ENCODE measurements at regions not wholly inside any gene's neighbourhood (a gene's known extent, or its start where the extent isn't known, plus 50 kb on each side); places are given as distances from the start of the nearest gene placed in this dataset.

DNA sequence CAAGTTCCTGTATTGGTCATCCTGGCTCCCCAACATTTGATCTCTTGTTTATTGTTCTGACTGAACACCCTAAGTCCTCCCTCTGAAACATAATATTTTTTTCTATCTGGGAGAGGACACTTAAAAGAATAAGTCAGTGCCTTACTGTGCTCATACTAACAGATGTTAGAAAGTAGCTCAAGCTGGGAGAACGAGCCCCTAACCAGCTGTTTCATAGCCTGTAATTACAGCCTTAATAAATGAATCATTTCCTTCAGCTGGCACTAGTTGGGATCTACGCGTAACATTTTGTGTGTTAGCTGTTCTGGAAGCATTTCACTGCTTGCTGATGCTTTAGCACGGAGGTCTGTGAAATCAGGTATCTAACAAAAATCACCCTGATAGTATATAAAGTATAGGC, 345.9 kb upstream of the RIOK2 start:
- ATAC-seq (no peak), DNase-seq (no peak)
- H3K36me3 ChIP-seq, result no peaks in the 10 kb centered on the region
- no peak overlapping the region for H3K4me3 ChIP-seq
- H3K27me3 ChIP-seq (ENCODE audit: low read depth), result no peaks in the 10 kb centered on the region
- H3K27ac ChIP-seq, result no peak overlapping the region
- H3K9me3 ChIP-seq, result no peaks in the 10 kb centered on the region
- intact Hi-C loops (cut with DNase I), result no loop called here
- TF ChIP-seq CTCF (IDR thresholded peaks at IDR 0.05), result no peak
- H3K4me1 ChIP-seq, result no peaks in the 10 kb centered on the region

GRCh38 chr5:97529354-97529985, 346.4 kb upstream of the RIOK2 start:
- DNase-seq (no peak), ATAC-seq (no peak)
- H3K36me3 ChIP-seq, result no peaks in the 10 kb centered on the region
- no peaks in the 10 kb centered on the region for H3K27me3 ChIP-seq (ENCODE audit: low read depth)
- H3K4me3 ChIP-seq, result no peak overlapping the region
- H3K9me3 ChIP-seq, result no peaks in the 10 kb centered on the region
- no peaks in the 10 kb centered on the region for H3K4me1 ChIP-seq
- no peak overlapping the region for H3K27ac ChIP-seq
- intact Hi-C loops (cut with DNase I), result no loop called here
- no peak for TF ChIP-seq CTCF (IDR thresholded peaks at IDR 0.05)

- intact Hi-C loops (cut with DNase I), result no loop called here
- no peaks in the 10 kb centered on the region for H3K9me3 ChIP-seq
- TF ChIP-seq CTCF (IDR thresholded peaks at IDR 0.05), result no peak
- no peaks in the 10 kb centered on the region for H3K4me1 ChIP-seq
- no peaks in the 10 kb centered on the region for H3K36me3 ChIP-seq
- DNase-seq (no peak), ATAC-seq (peak in 1 of 2 donors; percentile 41)
- no peak overlapping the region for H3K27ac ChIP-seq
- H3K4me3 ChIP-seq, result no peak overlapping the region
- H3K27me3 ChIP-seq (ENCODE audit: low read depth), result no peaks in the 10 kb centered on the region
Observed at GRCh38 chr5:97531549-97531948, 348.5 kb upstream of the RIOK2 start.

DNA sequence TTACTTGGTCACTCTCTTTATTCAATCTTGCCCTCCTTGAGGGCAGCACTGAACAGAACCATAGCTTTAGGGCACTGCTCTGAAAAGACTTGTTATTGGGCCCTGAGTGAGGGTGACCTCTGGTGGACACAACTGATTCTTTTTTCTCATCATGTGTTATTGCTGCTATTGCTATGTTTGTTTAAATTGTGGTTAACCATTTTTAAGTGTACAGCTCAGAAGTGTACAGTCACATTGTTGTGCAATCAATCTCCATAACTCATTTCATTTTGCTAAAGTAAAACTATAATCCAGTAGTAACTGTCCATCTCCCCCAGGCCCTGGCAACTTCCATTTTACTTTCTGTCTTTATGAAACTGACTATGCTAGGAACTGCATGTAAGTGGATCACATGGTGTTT, 351.1 kb upstream of the RIOK2 start:
- H3K9me3 ChIP-seq, result no peaks in the 10 kb centered on the region
- no peaks in the 10 kb centered on the region for H3K4me1 ChIP-seq
- H3K36me3 ChIP-seq, result no peaks in the 10 kb centered on the region
- no peaks in the 10 kb centered on the region for H3K27me3 ChIP-seq (ENCODE audit: low read depth)
- H3K4me3 ChIP-seq, result no peak overlapping the region
- DNase-seq (no peak), ATAC-seq (peak; percentile 88 to 94)
- peak; percentile 48 for TF ChIP-seq CTCF (IDR thresholded peaks at IDR 0.05)
- intact Hi-C loops (cut with DNase I), result no loop called here
- H3K27ac ChIP-seq, result no peak overlapping the region

DNA sequence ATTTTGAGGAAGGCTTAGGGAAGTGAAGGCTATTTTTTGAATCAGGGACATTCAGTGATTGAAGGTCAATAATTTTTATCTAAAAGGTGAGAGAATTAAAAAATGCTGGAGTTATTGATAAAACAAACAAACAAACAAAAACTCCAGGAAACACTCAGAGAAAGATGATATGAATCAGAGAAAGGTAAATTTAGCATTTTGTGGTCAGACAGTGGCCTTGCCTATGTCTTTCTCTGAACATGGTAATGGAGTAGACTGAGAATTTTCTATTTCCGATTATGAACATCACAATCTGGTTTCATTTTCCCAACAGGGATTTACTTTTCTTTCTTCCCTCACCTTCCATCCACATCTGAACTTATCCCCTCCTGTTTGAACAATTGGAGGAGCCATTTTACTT, 353.6 kb upstream of the RIOK2 start:
- no peak for TF ChIP-seq CTCF (IDR thresholded peaks at IDR 0.05)
- no peaks in the 10 kb centered on the region for H3K9me3 ChIP-seq
- H3K36me3 ChIP-seq, result no peaks in the 10 kb centered on the region
- no peak overlapping the region for H3K27ac ChIP-seq
- ATAC-seq (no peak), DNase-seq (no peak)
- no peak overlapping the region for H3K4me3 ChIP-seq
- no peaks in the 10 kb centered on the region for H3K4me1 ChIP-seq
- intact Hi-C loops (cut with DNase I), result no loop called here
- no peaks in the 10 kb centered on the region for H3K27me3 ChIP-seq (ENCODE audit: low read depth)

Measured in lower lobe of right lung (tissue), 2 donors.